HG02610 (cell line): ENCODE measurements at regions not wholly inside any gene's neighbourhood (a gene's known extent, or its start where the extent isn't known, plus 50 kb on each side); places are given as distances from the start of the nearest gene placed in this dataset.

Experiments used
- ATAC-seq: cut with Tn5 transposase; IDR thresholded peaks from one replicate; pipeline ENCODE4 v1.9.1; 2021; ENCODE audit warnings: mild to moderate bottlenecking, moderate library complexity; ENCODE audit not compliant: unreplicated experiment

GRCh38 chr6:14912706-14913105, 333.2 kb upstream of the JARID2 start:
- ATAC-seq = no peak

GRCh38 chr6:14913931-14914330, 331.9 kb upstream of the JARID2 start:
- no peak for ATAC-seq

- ATAC-seq = no peak
Observed at GRCh38 chr6:14915888-14916832, 329.7 kb upstream of the JARID2 start.

GRCh38 chr6:14917109-14917910, 328.6 kb upstream of the JARID2 start:
- ATAC-seq = no peak

- no peak for ATAC-seq
Observed at GRCh38 chr6:14918200-14918907, 327.5 kb upstream of the JARID2 start.

- ATAC-seq = no peak
Observed at GRCh38 chr6:14919038-14919670, 326.7 kb upstream of the JARID2 start.

- no peak for ATAC-seq
Observed at GRCh38 chr6:14920276-14920675, 325.6 kb upstream of the JARID2 start.

- no peak for ATAC-seq
Observed at GRCh38 chr6:14921170-14921569, 324.7 kb upstream of the JARID2 start.

- no peak for ATAC-seq
Observed at GRCh38 chr6:14921878-14922671, 323.8 kb upstream of the JARID2 start.

GRCh38 chr6:14922706-14923460, 323.0 kb upstream of the JARID2 start:
- no peak for ATAC-seq

GRCh38 chr6:14924126-14925024, 321.5 kb upstream of the JARID2 start:
- no peak for ATAC-seq

- ATAC-seq = no peak
Observed at GRCh38 chr6:14925025-14925698, 320.7 kb upstream of the JARID2 start.

- no peak for ATAC-seq
Observed at GRCh38 chr6:14925699-14926026, 320.2 kb upstream of the JARID2 start.

GRCh38 chr6:14927398-14927797, 318.5 kb upstream of the JARID2 start:
- ATAC-seq = no peak

- ATAC-seq = no peak
Observed at GRCh38 chr6:14929291-14929690, 316.6 kb upstream of the JARID2 start.

GRCh38 chr6:14930366-14930989, 315.4 kb upstream of the JARID2 start:
- ATAC-seq = no peak

GRCh38 chr6:14932485-14933182, 313.2 kb upstream of the JARID2 start:
- no peak for ATAC-seq
